Activated CD4-positive, alpha-beta T cell treated with anti-CD3 and anti-CD28 coated beads, Interleukin-2, amount 50 U/mL, for 48 hours (primary cell): ENCODE measurements at regions not wholly inside any gene's neighbourhood (a gene's known extent, or its start where the extent isn't known, plus 50 kb on each side); places are given as distances from the start of the nearest gene placed in this dataset.

Source experiments
- DNase-seq, 2 experiments: peaks; one replicate each; pipeline ENCODE4 v3.0.0-alpha.2; 2020

DNA sequence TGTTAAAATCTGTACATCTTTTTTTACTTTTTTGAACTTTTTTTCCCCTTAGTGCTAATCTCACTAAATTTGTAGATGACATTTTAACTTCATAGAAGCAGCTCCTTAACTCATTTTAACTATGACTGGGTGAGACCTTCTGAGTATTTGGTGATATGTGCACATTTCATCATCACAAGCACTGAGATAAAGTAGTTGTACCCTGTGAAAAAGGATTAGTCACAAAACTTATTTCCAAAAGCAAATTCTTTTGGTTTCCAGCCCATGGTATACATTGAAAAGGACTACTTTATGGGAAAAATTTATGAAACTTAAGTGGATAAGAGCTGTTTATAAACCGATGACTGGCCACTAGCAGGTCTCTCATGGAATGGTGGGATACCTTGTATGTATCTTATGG lies 581.5 kb downstream of the PLCL1 start:
- no peak for DNase-seq

DNA sequence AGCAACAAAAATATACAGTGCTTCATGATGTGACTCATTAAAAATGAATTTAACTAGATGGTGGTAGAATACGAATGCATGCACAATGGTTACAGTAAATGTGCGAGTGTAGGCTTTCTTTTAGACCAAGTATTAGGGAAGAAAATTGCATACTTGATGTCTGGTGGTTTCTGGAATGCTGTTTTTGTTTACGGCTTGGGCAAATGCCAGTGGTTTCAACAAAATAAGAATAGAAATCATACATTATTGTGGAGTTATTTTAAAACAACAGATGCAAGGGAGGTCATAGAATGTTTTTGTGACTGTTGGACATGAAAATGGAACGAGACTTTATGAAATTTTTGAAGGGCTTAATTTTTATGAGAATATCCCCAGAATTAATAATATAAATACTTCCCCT lies 580.9 kb downstream of the PLCL1 start:
- no peak for DNase-seq

DNA sequence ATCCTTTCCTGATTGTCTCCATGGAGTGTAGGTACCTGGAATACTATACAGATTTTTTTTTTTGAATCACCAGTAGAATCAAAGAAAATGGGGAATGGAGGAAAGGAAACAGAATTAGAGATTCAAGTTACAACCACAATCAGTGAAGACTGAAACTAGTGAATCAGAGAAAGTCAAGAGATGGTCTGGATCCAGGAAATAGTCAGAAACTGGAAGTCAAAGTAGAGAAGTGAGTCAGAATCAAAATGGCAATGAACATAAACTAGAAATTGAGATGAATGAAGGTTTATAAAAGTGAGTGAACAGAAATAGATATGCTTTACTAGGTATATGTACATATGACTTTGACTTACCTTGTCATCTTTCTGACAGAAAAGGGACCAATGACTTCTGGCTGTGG lies 579.0 kb downstream of the PLCL1 start:
- no peak for DNase-seq

DNA sequence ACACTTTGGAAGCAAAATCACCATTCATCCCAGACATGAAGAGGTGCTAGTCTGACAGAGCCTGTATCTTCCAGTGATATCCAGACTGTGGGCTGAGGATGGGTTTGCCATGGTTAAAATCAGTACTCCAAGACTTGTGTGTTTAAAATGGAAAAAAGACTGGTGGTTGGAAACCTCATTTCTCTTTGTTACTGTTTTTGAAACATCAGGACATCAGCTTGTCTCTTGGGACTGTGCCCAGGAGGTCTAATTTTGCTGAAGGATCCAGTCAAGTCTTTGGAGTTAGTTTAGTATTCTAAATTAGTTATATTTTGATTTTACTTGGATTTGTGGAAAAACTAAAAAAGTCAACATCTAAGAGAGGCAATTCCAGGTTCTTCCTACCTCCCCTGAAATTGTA lies 578.4 kb downstream of the PLCL1 start:
- DNase-seq = no peak

DNA sequence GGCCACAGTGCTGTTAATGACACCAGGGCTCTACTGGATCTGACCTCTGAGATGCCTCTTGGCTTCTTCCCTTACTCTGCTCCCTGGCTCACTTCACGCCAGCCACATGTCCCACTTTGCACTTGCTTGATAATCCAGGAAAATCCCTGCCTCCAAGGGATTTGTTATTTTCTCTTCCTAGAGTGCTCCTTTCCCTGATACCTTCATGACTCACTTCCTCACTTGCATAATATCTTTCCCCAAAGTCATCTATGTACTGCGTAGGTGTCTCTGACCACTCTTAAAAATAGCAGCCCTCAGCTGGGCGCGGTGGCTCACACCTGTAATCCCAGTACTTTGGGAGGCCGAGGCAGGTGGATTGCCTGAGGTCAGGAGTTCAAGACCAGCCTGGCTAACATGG lies 572.3 kb downstream of the PLCL1 start:
- DNase-seq = no peak

DNA sequence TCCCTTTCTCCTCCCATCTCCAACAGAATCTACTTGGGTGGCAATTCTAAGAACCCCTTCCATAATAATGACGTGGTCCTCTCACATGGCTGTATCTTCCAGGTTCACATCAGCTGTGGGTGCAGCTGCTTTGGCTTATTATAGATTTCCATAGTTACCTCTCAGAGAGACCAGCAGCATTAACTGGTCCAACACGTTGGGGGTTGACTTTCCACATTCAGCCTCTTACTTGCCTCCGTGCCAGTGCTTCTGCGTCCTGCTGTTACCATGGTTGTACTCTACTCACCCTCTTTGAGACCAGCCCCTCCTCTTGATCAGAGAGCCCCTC lies 570.7 kb downstream of the PLCL1 start:
- DNase-seq = no peak

DNA sequence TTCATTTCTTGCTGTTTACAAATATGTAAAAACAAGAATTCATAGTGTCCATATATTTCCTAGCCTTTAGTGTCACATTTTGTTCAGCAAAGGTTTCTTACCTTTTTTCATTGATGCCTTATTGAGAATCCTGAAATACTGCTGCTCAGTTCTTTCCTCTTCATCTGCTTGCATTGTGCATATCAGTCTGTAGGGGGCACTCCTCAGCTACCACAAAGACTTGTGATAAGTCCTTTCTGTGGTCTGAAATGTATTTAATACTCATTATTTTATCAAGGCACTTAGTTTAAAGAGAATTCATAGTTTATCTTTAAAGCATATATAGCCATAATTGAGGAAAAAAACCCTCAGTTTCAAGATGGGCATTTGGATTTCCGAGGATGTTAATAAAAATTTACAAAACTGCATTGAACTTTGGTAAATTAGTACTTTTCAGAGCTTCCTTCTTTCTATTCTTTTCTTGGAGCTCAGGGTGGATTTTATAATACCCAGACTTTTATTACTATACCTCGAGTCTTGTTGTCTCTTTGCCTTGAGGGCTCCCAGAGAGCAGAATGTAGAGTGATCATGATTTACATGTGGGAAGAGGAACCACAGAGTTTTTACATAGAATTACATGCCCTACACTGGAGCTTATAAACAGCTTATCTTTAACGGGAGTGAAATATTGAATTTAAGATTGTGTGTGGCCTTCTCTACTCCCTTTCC lies 570.1 kb downstream of the PLCL1 start:
- DNase-seq = peak; percentile 28 to 45

DNA sequence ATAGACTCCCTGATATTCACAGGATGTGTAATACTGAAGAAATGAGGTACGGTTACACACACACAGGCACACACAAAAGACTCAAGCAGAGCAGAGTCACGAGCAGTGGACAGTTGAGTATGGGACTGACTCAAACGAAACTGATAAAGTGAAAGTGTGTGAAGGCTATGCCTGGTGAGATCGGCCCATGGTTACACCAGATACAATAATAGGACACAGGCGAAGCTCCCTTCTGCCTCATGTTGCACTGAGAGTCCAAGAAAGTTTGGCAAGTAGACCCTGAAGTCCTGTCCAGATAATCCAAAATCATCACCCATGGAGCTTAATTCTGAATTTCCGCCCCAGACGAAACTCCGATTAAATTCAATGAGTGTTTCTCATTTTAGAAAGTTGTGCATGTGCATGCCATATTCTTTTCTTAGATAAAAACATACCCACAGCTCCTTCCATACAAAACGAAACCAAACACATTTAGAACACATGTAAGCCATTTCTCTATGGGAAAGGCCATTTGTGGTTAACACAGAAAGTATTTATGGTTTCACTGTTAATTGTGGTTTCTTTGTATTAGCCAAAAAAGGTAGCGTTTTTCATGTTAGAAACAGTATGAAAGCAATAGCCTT lies 567.6 kb downstream of the PLCL1 start:
- DNase-seq = no peak

DNA sequence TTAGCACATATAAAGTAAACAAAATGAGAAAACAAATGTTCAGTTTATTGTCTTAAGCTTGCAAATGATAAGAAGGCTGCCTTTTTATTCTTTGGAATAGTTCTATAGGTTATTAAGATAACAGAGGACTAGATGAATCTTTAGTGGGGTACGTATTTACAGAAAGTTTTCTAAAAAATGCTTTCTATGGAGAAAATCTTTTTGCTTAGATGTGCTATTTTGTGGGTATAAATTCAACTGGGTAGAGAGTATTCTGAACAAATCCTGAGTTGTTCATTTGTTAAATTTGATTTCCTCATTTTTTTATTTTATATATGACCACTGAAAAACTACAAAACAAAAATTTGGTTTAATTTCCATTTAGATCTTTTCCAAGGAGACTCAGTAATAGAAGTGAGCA lies 566.9 kb downstream of the PLCL1 start:
- DNase-seq = no peak

DNA sequence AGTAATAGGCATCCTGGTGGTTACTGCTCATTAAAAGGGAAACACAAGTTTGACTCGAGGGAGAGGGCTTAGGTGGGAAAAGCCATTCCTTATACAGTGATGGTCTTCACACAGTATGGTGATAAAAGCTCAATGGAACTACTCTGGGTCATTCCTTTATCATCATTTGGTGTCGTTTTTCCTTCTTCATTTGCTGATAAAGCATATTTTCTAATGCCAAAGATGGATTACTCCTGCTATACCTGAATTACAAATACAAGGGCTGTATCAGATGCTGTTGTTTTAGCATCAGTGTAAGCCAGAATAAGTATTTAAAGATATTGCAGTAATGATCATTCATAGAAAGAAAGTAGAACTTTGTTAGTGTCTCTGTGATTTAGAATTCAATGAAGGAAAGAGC lies 563.7 kb downstream of the PLCL1 start:
- DNase-seq = no peak

DNA sequence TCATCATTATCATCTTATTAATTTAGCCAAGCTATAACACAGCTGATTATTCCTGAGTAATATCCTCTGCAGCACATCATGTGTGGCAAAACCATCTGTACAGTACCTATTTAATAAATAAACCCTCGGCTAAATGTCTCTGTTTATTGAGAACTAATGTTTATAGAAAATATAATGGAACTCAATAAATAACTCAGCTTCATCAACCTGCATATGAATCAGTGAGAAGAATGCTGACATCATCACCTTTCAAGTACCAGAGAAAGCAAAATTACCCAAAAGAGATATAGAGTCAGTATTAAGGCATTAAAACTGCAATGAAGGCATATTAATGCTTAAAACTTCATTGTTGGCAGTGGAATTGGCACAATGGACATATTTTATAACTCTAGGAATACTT lies 558.3 kb downstream of the PLCL1 start:
- no peak for DNase-seq

DNA sequence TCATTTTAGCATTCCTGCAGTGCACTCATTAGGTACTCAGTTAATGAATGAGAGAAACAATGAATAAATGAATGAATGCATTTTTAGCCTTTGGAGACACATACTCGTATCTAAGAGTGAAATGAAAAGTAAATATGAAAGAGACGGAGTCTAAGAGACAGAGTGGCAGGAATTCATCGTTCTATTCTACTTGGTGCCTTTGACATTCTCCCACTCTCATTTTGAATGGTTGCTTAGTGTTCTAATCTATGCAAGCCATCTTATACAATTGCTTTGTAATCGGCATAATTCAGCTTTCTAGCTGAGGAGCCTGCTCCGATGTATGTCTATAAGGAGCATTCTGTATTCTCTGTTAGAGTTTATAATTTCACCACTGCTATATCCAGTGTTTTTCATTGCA lies 554.9 kb downstream of the PLCL1 start:
- no peak for DNase-seq

DNA sequence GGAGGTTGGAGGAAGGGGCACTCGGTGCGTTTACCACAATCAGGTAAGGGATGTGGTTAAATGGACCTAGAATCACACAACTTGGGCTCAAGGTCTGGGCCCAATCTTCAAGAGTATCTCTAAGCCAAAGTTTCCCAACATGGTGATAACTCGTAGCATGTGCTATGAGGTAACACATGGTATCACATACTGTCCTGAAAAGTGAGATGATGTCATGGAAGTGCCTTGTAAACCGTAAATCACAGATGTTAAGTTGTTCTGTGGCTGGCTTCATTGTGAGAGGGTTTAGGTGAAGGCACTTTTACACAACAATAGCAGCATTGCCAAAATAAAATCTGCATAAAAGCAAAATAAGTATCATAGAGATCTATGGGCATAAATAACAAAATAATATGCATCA lies 551.8 kb downstream of the PLCL1 start:
- no peak for DNase-seq

DNA sequence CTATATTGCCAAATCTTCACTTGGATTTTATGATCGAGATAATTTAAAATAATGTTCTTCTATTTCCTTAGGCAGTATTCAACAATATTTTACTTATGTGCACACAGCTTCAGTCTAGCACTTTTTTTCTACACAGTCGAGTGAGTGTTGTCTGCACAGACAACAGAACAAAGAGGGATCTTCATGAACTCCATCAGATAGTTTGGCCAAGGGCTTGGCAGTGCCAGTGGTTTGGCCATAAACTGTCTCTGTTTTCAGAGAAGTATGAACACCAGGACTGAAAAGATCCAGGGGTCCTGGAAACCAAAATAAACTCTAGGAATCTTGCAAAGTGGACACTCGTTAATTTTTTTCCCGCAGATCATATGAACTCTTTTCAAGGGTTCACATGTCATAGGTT lies 547.3 kb downstream of the PLCL1 start:
- DNase-seq = no peak

DNA sequence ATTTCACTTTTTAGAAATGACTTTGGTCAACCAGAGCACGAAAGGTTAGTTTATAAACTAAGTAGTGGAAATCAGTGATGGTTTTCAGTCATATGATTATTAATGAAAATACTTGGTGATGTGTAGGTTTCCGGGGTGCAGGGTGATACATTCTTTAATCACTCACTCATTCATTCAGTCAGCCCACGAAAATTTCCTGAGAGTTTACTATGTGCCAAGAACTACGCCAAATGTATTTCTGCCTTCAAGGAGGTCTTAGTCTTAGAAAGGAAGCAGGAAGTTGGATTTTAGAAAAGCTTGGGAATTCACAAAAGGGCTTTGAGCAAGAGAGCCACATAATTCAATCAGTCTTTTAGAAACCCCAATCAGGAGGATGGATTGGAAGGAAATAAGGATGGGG lies 543.6 kb downstream of the PLCL1 start:
- DNase-seq = no peak

DNA sequence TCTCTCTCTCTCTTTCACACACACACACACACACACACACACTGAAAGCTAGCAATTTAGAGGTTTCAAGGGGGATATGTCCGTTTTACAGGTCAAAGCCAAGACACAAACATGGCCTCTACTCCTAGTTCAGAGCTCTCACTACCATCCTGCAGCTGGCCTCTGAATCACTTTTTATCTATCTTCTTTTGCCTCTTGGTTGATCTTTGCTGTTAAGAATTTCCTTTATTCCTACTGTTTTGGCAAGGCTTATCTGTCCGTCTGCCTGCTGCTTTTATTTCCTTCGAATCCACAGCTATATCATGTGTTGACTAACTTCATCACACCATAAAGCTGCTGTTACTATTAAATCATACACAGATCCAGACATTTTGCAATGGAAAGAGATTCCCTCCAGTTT lies 543.0 kb downstream of the PLCL1 start:
- no peak for DNase-seq

DNA sequence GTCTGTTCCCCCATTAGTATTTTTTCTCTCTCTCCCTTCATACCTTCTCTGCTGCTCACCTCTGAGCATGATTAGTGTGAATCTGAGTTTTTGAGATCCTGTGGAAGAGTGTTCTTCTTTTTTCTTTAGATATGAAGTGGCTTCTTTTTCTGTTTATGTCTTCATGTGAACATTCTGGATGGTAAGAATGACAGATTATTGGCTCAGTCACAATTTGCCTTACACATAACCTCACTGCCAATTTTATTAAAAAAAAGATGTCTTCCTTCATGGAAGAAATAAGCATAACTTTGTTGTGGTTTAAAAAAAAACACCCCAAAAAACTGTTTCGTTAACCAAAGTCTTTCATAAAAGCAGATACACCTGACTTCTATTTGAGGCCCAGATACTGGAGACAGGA lies 539.1 kb downstream of the PLCL1 start:
- DNase-seq = no peak

DNA sequence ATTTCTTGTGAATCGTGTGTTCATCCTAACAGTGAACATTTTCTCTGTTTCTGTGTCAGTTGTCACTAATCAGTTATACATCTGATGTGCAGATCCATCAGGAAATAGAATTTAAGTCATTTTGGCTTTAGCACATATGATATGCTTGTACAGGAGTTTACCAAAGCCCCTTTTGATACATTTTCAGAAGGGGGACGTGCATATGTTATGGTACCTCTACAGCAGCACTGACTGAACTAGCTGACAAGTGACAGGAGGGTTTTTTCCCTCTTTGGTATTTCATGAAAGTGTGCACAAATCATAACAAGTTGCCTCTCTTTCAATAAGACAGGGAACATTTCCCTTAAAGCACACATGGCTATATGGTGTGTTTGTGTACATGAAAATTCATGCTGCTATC lies 536.5 kb downstream of the PLCL1 start:
- DNase-seq = no peak

DNA sequence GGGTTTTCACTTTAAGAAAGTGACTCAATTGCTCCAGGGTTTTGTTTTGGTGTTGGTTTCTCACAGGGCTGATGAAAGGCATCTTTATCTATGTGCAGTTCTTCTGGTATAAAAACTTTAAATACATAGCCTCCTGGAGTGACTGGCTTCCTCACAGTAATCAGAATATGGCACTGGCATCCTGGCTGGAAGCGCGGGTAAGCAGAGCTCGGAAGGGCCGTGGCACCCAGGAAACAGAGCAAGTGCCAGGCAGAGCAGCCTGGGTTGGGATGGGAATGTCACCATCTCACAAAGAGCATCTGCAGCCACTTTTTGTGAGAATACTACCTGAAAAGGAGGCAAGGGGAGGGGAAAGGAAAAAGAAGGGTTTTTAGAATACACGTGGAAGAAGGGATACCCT lies 534.7 kb downstream of the PLCL1 start:
- no peak for DNase-seq

DNA sequence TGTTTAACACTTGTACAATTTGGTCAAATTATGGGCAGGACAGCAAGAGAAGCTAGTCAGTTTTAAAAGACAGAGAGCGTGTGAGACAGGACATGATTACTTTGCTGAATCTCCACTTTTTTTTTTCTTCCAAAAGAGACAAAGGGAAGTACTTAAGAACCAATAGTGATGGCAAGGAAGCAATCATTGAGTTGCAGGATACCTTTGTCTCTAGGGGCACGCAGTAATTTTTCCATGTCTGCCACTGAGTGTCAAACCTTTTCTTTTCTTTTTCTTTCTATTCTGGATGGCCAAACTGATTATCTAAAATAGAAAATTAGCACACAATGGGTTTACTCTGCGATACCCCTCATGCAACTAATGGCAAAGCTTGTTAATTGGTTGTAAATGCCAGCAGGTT lies 533.0 kb downstream of the PLCL1 start:
- DNase-seq = no peak

DNA sequence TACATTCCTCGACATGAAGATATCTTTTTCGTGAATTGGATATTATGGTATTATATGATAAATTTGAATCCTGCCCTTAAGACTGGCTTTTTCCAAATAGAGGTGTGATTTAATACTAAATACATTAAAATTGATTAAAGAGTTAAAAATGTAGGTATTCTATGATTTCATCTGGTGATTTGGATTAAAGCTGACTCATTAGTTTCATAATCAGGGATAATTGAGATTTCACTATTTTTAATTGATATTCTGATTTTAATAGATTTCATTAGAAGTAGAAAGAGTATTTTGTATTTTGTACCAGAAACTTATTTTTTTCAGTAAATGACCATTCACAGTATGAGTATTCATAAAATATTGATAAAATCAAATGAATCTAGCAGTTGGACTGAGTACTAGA lies 524.1 kb downstream of the PLCL1 start:
- DNase-seq = no peak

DNA sequence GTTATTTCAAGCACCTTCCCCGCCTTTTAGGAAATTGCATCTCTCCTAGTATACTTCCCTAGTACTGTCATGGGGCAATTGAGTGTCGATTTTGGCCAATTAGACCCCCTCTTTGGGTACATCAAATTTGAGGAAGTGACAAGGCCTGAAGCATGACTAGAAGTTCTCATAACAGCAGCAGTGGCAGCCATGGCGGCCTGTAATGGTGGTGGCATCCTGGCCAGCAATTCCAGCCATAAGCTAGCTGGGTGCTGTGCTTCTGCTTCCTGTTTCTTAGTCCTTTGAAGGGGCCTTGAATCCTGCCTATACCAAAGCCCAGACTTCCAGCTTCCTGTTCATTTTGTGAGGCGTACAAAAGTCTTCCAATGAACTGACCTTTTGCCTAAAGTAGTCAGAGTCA lies 523.1 kb downstream of the PLCL1 start:
- no peak for DNase-seq

DNA sequence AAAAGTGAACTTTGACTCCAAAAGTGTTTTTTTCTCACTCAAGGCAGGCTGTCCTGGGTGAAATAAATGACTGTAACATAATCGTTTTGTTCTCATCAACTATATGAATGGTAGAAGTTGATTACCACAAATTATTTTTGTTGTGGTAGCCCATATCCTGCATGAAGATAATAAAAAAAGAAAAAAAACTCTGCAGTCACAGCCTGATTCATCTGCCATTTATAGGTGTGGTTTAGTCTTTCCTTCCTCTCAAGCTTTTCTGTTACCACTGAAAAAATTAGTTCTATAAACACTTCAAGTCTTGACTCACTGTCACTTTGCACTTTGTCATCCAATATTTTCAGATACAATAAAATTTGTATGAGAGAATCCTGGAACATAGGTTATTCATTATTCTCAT lies 522.0 kb downstream of the PLCL1 start:
- DNase-seq = no peak

DNA sequence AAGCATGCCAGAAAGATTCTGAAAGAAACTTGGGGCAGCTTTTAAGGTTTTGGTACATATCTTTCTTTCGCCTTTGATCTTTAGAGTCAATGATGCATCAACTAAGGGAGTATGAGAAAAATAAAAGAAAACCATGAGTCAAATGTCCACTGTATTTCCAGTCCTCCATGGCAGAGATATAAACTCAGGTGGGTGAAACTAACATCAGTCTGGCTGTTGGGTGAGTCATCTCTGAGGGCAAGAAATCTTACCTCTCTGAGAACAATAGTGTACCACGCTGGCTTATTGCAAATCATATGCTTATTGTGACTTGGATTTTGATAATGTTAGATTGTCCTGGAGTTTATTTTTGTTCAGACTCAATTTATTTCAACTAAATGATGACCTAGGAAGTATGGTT lies 521.0 kb downstream of the PLCL1 start:
- no peak for DNase-seq

DNA sequence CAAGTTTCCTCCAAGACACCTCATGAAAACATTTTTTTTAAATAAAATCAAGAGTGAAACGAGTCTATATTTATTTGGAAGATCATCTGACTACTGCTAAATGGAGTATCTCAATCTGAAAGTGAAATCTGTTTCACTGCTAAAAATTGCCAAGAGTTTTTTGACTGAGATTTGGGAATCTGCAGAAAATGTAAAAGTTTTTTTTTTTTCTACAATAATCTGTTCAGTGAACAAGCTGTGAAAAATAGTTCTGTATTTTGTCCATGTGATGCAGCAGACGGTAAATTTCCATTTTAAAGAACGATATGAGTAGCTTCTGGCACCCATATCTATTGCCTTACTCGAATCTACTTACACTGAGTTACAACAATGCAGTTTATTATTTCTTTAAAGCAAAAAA lies 519.7 kb downstream of the PLCL1 start:
- no peak for DNase-seq

DNA sequence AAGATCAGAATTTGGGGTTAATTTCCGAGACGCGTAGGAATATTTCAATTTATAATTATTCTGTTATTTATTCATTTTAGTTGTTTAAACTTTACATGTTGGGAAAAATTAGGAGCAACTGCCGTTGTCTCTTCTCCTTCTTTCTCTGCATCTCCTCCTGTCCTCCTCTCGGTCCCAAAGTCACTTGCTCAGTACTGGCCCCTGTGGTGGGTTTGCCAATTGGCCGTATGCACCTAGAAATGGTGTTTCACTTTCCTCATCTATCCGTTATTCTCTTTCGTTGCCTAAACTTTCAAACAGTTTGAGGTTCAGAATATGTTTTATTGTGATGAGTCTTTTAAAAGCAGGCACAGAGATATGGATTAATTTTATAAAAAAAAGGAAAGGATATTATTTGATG lies 517.9 kb downstream of the PLCL1 start:
- DNase-seq = no peak
